A673 (cell line): ENCODE measurements at regions not wholly inside any gene's neighbourhood (a gene's known extent, or its start where the extent isn't known, plus 50 kb on each side); places are given as distances from the start of the nearest gene placed in this dataset.

Experiments
- BruUV-seq: library from RNA; stranded (reverse); fragments of 400-500 nt; replicated peaks from 2 replicates; lab custom pipeline; 2021; lab: Mats Ljungman, UMichigan
- CTCF ChIA-PET: fragments of 300-600 bp; sonication (Branson Sonifier 250); formaldehyde crosslinking; loops from one replicate; lab custom pipeline; 2022; ENCODE audit warnings: antibody characterized with exemption; lab: Charles Lee
- POLR2A ChIA-PET: fragments of 300-600 bp; sonication (Branson Sonifier 250); formaldehyde crosslinking; loops from one replicate; lab custom pipeline; 2022; ENCODE audit warnings: antibody characterized with exemption; ENCODE audit not compliant: low non-redundant PET; lab: Charles Lee
- DNase-seq: peaks from one replicate; pipeline ENCODE4 v3.0.0-alpha.2; 2015; ENCODE audit warnings: low spot score
- H3K27ac ChIP-seq: fragments of 200-600 bp; sonication (generic); 2 replicates; pipeline ENCODE4 v1.5.1; 2016; ENCODE audit warnings: mixed run types, low read depth, mild to moderate bottlenecking, mixed read lengths, antibody characterized with exemption, low read length; ENCODE audit not compliant: poor library complexity, severe bottlenecking
- H3K27me3 ChIP-seq: fragments of 200-600 bp; sonication (generic); replicated peaks from 2 replicates; pipeline ENCODE4 v1.6.1; 2017; ENCODE audit warnings: mixed run types, low read depth, mild to moderate bottlenecking, mixed read lengths, antibody characterized with exemption, low read length; ENCODE audit not compliant: insufficient read depth, poor library complexity
- H3K36me3 ChIP-seq: fragments of 200-600 bp; sonication (generic); 2 replicates; pipeline ENCODE4 v1.6.1; 2016; ENCODE audit warnings: mixed run types, mild to moderate bottlenecking, mixed read lengths, antibody characterized with exemption, low read length; ENCODE audit not compliant: insufficient read depth, poor library complexity, severe bottlenecking
- H3K4me1 ChIP-seq: fragments of 200-600 bp; sonication (generic); 2 replicates; pipeline ENCODE4 v1.6.1; 2017; ENCODE audit warnings: mixed run types, mild to moderate bottlenecking, mixed read lengths, antibody characterized with exemption, low read length; ENCODE audit not compliant: insufficient read depth, poor library complexity, severe bottlenecking
- H3K4me3 ChIP-seq: fragments of 200-600 bp; sonication (generic); 2 replicates; pipeline ENCODE4 v1.5.1; 2016; ENCODE audit warnings: low read depth, mixed run types, mild to moderate bottlenecking, mixed read lengths, low read length; ENCODE audit not compliant: poor library complexity, severe bottlenecking
- H3K9me3 ChIP-seq: fragments of 200-600 bp; sonication (generic); 2 replicates; pipeline ENCODE4 v1.6.1; 2016; ENCODE audit warnings: mixed run types, low read depth, mild to moderate bottlenecking, mixed read lengths, antibody characterized with exemption, low read length; ENCODE audit not compliant: poor library complexity, severe bottlenecking
- CTCF ChIP-seq: fragments of 300-800, 200-600 bp; sonication (generic); conservative IDR thresholded peaks from 2 replicates; pipeline ENCODE4 v1.5.1; 2017; ENCODE audit warnings: low read depth, mild to moderate bottlenecking, antibody characterized with exemption, low read length, moderate library complexity, mixed read lengths
- EZH2 ChIP-seq: fragments of 200-600 bp; sonication (generic); IDR thresholded peaks from 2 replicates; pipeline ENCODE4 v1.6.1; 2017; ENCODE audit warnings: borderline replicate concordance, low read depth, mild to moderate bottlenecking, mixed read lengths, antibody characterized with exemption, low read length; ENCODE audit not compliant: poor library complexity, severe bottlenecking
- intact Hi-C: fragments of 100-400 bp; cut with micrococcal nuclease; formaldehyde crosslinking; loops from one replicate; pipeline ENCODE4 v1.10.0; 2022; ENCODE audit not compliant: unreplicated experiment

GRCh38 chr19:31496076-31496475 is 146.8 kb upstream of the TSHZ3 start:
- intact Hi-C loops: no loop called here
- Histone ChIP-seq H3K27me3 (no peaks in the 10 kb centered on the region), H3K4me3 (no peak overlapping the region), H3K27ac (no peak overlapping the region), H3K36me3 (no peaks in the 10 kb centered on the region), H3K4me1 (no peaks in the 10 kb centered on the region), H3K9me3 (no peaks in the 10 kb centered on the region)
- CTCF ChIA-PET: no interaction called here
- POLR2A ChIA-PET: no interaction called here
- no TSS peak for BruUV-seq
- DNase-seq: no peak
- no peak for TF ChIP-seq EZH2

- no TSS peak for BruUV-seq
- Histone ChIP-seq H3K9me3 (no peaks in the 10 kb centered on the region), H3K36me3 (no peaks in the 10 kb centered on the region), H3K27ac (no peak overlapping the region), H3K27me3 (no peaks in the 10 kb centered on the region), H3K4me3 (no peak overlapping the region), H3K4me1 (no peaks in the 10 kb centered on the region)
- ChIA-PET POLR2A (no interaction called here), CTCF (no interaction called here)
- no peak for DNase-seq
- intact Hi-C loops: no loop called here
- TF ChIP-seq CTCF: no peak
- TF ChIP-seq EZH2: no peak
These were observed 148.5 kb upstream of the TSHZ3 start for GRCh38 chr19:31497709-31498108.

- Histone ChIP-seq H3K4me1 (no peaks in the 10 kb centered on the region), H3K27me3 (no peaks in the 10 kb centered on the region), H3K27ac (no peak overlapping the region), H3K36me3 (no peaks in the 10 kb centered on the region), H3K9me3 (no peaks in the 10 kb centered on the region), H3K4me3 (no peak overlapping the region)
- ChIA-PET CTCF (no interaction called here), POLR2A (interaction anchor here (0.6 kb wide), 1 partner anchor 10 kb away, joined by 4 read pairs; no protein-coding TSS in a partner anchor)
- intact Hi-C loops: no loop called here
- no peak for DNase-seq
- no TSS peak for BruUV-seq
- TF ChIP-seq CTCF (no peak), EZH2 (no peak)
These were observed 149.5 kb upstream of the TSHZ3 start for GRCh38 chr19:31498781-31499180.
